Stomach (tissue), 8 donors: ENCODE measurements at regions not wholly inside any gene's neighbourhood (a gene's known extent, or its start where the extent isn't known, plus 50 kb on each side); places are given as distances from the start of the nearest gene placed in this dataset.

Source experiments
- DNase-seq, 2 donors: peaks; one replicate each; pipeline versions ENCODE4 v3.0.0 to v3.0.0-alpha.2; 2013 to 2019
- H3K27ac ChIP-seq, 5 donors: fragments of 200-600 bp in 4 of 5; sonication (generic) in 4 of 5; one replicate each; pipeline ENCODE4 v1.5.1; 2013 to 2019; ENCODE audit warnings: mild to moderate bottlenecking in 1 of 5, moderate library complexity in 1 of 5
- H3K27me3 ChIP-seq, 3 donors: fragments of 200-600 bp; sonication (generic); one replicate each; pipeline ENCODE4 v1.5.1; 2017 to 2019; ENCODE audit warnings: mixed run types in 1 of 3
- H3K36me3 ChIP-seq, 4 donors: fragments of 200-600 bp; sonication (generic); 1 replicate in 3 of 4; 2 replicates in 1 of 4; pipeline ENCODE4 v1.5.1; 2016 to 2019
- H3K4me1 ChIP-seq, 4 donors: fragments of 200-600 bp; sonication (generic); one replicate each; pipeline ENCODE4 v1.5.1; 2016 to 2019
- H3K4me3 ChIP-seq, 4 donors: fragments of 200-600 bp; sonication (generic) in 3 of 4; one replicate each; pipeline ENCODE4 v1.5.1; 2016 to 2019; ENCODE audit warnings: mild to moderate bottlenecking in 1 of 4
- H3K9me3 ChIP-seq, 4 donors: fragments of 200-600 bp; sonication (generic); one replicate each; pipeline ENCODE4 v1.5.1; 2016 to 2019
- CTCF ChIP-seq, 7 experiments: fragments of 450-650 bp in 4 of 7; fragments of 200-600 bp in 3 of 7; sonication (generic) in 3 of 7; IDR thresholded peaks; one replicate each; pipeline ENCODE4 v1.5.1; 2016 to 2019; ENCODE audit warnings: antibody characterized with exemption in 7 of 7, control low read depth in 2 of 7, mild to moderate bottlenecking in 1 of 7
- EP300 ChIP-seq: sonication (generic); formaldehyde crosslinking; IDR thresholded peaks from one replicate; pipeline ENCODE4 v1.6.1; 2017; ENCODE audit warnings: antibody characterized with exemption
- POLR2A ChIP-seq, 4 donors: fragments of 450-650 bp; IDR thresholded peaks; one replicate each; pipeline ENCODE4 v1.6.1; 2016; ENCODE audit warnings: antibody characterized with exemption in 4 of 4, control low read depth in 2 of 4, mild to moderate bottlenecking in 1 of 4, moderate library complexity in 1 of 4
- POLR2AphosphoS5 ChIP-seq, 3 donors: sonication (generic); formaldehyde crosslinking; IDR thresholded peaks; one replicate each; pipeline ENCODE4 v1.6.1; 2016; ENCODE audit warnings: antibody characterized with exemption in 3 of 3
- WGBS, 5 donors: extraction: QIAGEN DNeasy Blood & Tissue Kit in 3 of 5; methylation state at CpG; one replicate each; pipeline versions ENCODE4 v1.1.5 to v1.1.7; 2013 to 2018; 5-methylcytosine and 5-hydroxymethylcytosine counted together
- intact Hi-C: fragments of 100-400 bp; cut with DNase I; formaldehyde crosslinking; loops from one replicate; pipeline ENCODE4 v1.15.1; 2023; ENCODE audit warnings: low total_unique reads
- donor health status: healthy with polysubstance abuse.
- donor health status: Bipolar disorder and iron deficiency.
- donor health status: healthy.

DNA sequence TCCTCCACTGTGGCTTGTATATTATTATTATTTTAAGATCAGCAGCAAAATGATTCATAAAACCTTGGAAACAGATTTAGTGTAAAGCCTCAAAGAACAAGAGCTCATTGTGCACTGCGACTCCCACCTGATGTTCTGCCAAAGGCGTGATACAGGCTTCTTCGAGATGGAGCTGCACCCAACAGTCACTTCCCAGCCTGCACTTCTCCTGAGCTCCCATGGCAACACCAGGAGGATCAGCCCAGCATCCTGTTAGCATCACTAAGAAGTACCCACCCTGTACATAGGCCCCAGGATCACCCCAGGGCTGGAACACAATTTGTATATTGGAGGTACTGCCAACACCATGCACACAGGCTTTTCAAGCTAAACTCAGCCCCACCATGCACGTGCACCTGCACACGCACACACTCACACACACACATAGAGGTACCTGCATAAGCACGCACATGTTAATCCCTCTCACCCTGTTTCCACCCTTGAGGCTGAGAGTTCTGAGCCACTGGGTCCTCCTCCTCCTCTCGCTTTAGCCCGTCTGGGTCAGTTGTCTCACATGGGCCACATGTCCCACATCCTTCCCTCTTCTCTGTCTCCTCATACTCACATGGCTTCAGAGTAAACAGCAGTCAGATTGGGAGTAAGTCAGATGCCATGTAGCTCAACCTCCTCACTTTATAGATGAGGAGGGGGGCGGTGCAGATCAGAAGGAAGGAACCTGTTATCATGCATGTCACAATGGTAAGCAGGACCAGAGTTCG lies 281.9 kb upstream of the POU3F1 start:
- WGBS, 5 donors = 76 to 82% (median 78%) methylated on average over 10 of the region's 10 CpGs

GRCh38 chr1:38327559-38327973 lies 281.0 kb upstream of the POU3F1 start:
- Histone ChIP-seq H3K4me3 (no peak overlapping the region), H3K27me3 (peaks cover 0 to 20% (median 4%) of the 10 kb centered on the region in 3 donors), H3K4me1 (no peaks in the 10 kb centered on the region), H3K27ac (no peak overlapping the region), H3K9me3 (peaks cover 0 to 7% (median 6%) of the 10 kb centered on the region in 4 donors), H3K36me3 (no peaks in the 10 kb centered on the region)
- TF ChIP-seq POLR2AphosphoS5 (IDR thresholded peaks at IDR 0.05) (no peak), CTCF (IDR thresholded peaks at IDR 0.05) (no peak), POLR2A (IDR thresholded peaks at IDR 0.05) (no peak), EP300 (no peak)
- DNase-seq = peak in 1 of 2 donors; percentile 42
- intact Hi-C loops = no loop called here
- 34 to 74% (median 61%) methylated on average over 2 of the region's 2 CpGs for WGBS, 5 donors

More for the DNA sequence above, 281.9 kb upstream of the POU3F1 start:
- no peak overlapping the region for H3K27ac ChIP-seq
- peaks cover 0 to 7% (median 6%) of the 10 kb centered on the region in 4 donors for H3K9me3 ChIP-seq
- DNase-seq = no peak
- H3K27me3 ChIP-seq = peaks cover 0 to 21% (median 13%) of the 10 kb centered on the region in 3 donors
- no peaks in the 10 kb centered on the region for H3K36me3 ChIP-seq
- H3K4me3 ChIP-seq = no peak overlapping the region
- TF ChIP-seq CTCF (IDR thresholded peaks at IDR 0.05) (no peak), EP300 (no peak), POLR2A (IDR thresholded peaks at IDR 0.05) (no peak), POLR2AphosphoS5 (IDR thresholded peaks at IDR 0.05) (no peak)
- intact Hi-C loops = no loop called here
- H3K4me1 ChIP-seq = no peaks in the 10 kb centered on the region

- H3K4me1 ChIP-seq = no peaks in the 10 kb centered on the region
- 83 to 87% (median 85%) methylated on average over 9 of the region's 9 CpGs for WGBS, 5 donors
- H3K4me3 ChIP-seq = no peak overlapping the region
- intact Hi-C loops = no loop called here
- peaks cover 0 to 13% (median 4%) of the 10 kb centered on the region in 3 donors for H3K27me3 ChIP-seq
- TF ChIP-seq CTCF (IDR thresholded peaks at IDR 0.05) (no peak), EP300 (no peak), POLR2AphosphoS5 (IDR thresholded peaks at IDR 0.05) (no peak), POLR2A (IDR thresholded peaks at IDR 0.05) (no peak)
- no peak overlapping the region for H3K27ac ChIP-seq
- no peak for DNase-seq
- peaks cover 0 to 7% (median 6%) of the 10 kb centered on the region in 4 donors for H3K9me3 ChIP-seq
- no peaks in the 10 kb centered on the region for H3K36me3 ChIP-seq
Observed at GRCh38 chr1:38326856-38327255, 280.3 kb upstream of the POU3F1 start.

DNA sequence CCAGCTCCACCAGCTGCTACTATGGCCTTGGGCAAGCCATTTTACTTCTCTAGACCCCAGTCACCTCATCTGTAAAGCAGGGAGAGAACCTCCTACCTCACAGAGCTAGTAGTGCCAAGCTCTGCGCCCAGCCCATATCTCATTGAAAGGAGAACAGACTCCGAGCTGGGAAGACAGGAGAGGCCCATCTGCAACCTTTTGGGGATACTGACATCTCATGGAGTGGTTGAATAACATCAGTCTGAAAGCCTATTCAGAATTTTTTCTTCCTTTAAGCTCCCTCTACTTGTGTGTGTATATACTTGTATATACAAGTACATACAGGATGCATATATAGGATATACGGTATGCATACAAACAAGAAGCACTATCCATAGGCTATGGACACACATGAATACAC lies 279.5 kb upstream of the POU3F1 start:
- Histone ChIP-seq H3K36me3 (no peaks in the 10 kb centered on the region), H3K27me3 (peaks cover 0 to 9% (median 4%) of the 10 kb centered on the region in 3 donors), H3K27ac (no peak overlapping the region), H3K9me3 (peaks cover 0 to 7% (median 6%) of the 10 kb centered on the region in 4 donors), H3K4me3 (no peak overlapping the region), H3K4me1 (no peaks in the 10 kb centered on the region)
- TF ChIP-seq EP300 (no peak), CTCF (IDR thresholded peaks at IDR 0.05) (no peak), POLR2AphosphoS5 (IDR thresholded peaks at IDR 0.05) (no peak), POLR2A (IDR thresholded peaks at IDR 0.05) (no peak)
- 21 to 53% (median 31%) methylated on average over 3 of the region's 3 CpGs for WGBS, 5 donors
- intact Hi-C loops = no loop called here
- DNase-seq = no peak
